ENCODE measurements at regions not wholly inside any gene's neighbourhood (a gene's known extent, or its start where the extent isn't known, plus 50 kb on each side); places are given as distances from the start of the nearest gene placed in this dataset.
A peak's percentile ranks its signal among the peaks of the same experiment; 100 is the strongest.

GRCh38 chr13:44210525-44210924, 163.1 kb upstream of the SERP2 start:
- H3K27me3 Mint-ChIP-seq (ENCODE audit: insufficient read depth) = peaks cover 22% of the 10 kb centered on the region
- Histone ChIP-seq H3K27ac (ENCODE audit: low read depth, low read length) (no peak overlapping the region), H3K4me3 (ENCODE audit: low read length) (no peak overlapping the region), H3K9me3 (ENCODE audit: control insufficient read depth, low read length) (peaks cover 6% of the 10 kb centered on the region), H3K36me3 (ENCODE audit: control insufficient read depth, insufficient read depth, low read length) (no peaks in the 10 kb centered on the region), H3K9ac (ENCODE audit: extremely low read depth, low read length, poor library complexity, severe bottlenecking) (no peak overlapping the region), H3K27me3 (ENCODE audit: control insufficient read depth, insufficient read depth, low read length, poor library complexity, severe bottlenecking) (peaks cover 42% of the 10 kb centered on the region), H3K4me1 (ENCODE audit: control insufficient read depth, insufficient read depth, low read length) (no peaks in the 10 kb centered on the region)
- H3K4me3 Mint-ChIP-seq = no peak overlapping the region
- H3K4me1 Mint-ChIP-seq = peaks cover 9% of the 10 kb centered on the region
- no peak for DNase-seq
- H3K27ac Mint-ChIP-seq = no peak overlapping the region
- TF ChIP-seq, protein P1, sequence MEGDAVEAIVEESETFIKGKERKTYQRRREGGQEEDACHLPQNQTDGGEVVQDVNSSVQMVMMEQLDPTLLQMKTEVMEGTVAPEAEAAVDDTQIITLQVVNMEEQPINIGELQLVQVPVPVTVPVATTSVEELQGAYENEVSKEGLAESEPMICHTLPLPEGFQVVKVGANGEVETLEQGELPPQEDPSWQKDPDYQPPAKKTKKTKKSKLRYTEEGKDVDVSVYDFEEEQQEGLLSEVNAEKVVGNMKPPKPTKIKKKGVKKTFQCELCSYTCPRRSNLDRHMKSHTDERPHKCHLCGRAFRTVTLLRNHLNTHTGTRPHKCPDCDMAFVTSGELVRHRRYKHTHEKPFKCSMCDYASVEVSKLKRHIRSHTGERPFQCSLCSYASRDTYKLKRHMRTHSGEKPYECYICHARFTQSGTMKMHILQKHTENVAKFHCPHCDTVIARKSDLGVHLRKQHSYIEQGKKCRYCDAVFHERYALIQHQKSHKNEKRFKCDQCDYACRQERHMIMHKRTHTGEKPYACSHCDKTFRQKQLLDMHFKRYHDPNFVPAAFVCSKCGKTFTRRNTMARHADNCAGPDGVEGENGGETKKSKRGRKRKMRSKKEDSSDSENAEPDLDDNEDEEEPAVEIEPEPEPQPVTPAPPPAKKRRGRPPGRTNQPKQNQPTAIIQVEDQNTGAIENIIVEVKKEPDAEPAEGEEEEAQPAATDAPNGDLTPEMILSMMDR (conservative IDR thresholded peaks at IDR 0.05) = no peak
- WGBS, 2 experiments (ENCODE audit: insufficient coverage in 1 of 2, insufficient read length in 1 of 2) = 94 to 100% methylated on average over 2 of the region's 2 CpGs
- peaks cover 8% of the 10 kb centered on the region for H3K9me3 Mint-ChIP-seq
- no peaks in the 10 kb centered on the region for H3K36me3 Mint-ChIP-seq (ENCODE audit: low read depth)

DNA sequence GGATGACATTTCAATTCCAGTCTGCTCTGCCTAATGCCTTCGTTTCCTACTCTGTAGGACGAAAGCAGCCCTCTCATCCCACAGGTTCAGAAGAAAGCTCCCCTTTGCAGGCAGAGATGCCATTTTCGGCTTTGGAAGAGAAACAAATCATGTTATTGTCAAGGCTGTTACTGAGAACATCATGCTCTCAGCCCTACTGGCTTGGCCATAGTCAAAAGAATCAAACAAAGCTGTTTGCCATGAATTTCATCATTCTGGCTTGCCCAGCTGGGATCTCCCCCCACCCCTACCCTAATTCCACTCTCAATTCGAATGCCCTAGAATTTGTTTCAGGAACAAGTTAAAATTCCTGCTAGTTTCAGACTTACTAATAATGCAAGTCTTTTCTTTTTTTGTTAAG, 162.3 kb upstream of the SERP2 start:
- H3K4me1 Mint-ChIP-seq = peaks cover 14% of the 10 kb centered on the region
- peak overlapping the region; percentile 27 for H3K27ac ChIP-seq (ENCODE audit: low read depth, low read length)
- no peak overlapping the region for H3K4me3 ChIP-seq (ENCODE audit: low read length)
- TF ChIP-seq, protein P1 (conservative IDR thresholded peaks at IDR 0.05) = no peak
- no peak for DNase-seq
- no peaks in the 10 kb centered on the region for H3K36me3 Mint-ChIP-seq (ENCODE audit: low read depth)
- H3K4me3 Mint-ChIP-seq = no peak overlapping the region
- peaks cover 50% of the 10 kb centered on the region for H3K27me3 ChIP-seq (ENCODE audit: control insufficient read depth, insufficient read depth, low read length, poor library complexity, severe bottlenecking)
- no peaks in the 10 kb centered on the region for H3K36me3 ChIP-seq (ENCODE audit: control insufficient read depth, insufficient read depth, low read length)
- H3K27me3 Mint-ChIP-seq (ENCODE audit: insufficient read depth) = peaks cover 28% of the 10 kb centered on the region
- H3K9ac ChIP-seq (ENCODE audit: extremely low read depth, low read length, poor library complexity, severe bottlenecking) = no peak overlapping the region
- H3K27ac Mint-ChIP-seq = no peak overlapping the region
- H3K9me3 Mint-ChIP-seq = peaks cover 4% of the 10 kb centered on the region
- no peaks in the 10 kb centered on the region for H3K9me3 ChIP-seq (ENCODE audit: control insufficient read depth, low read length)
- H3K4me1 ChIP-seq (ENCODE audit: control insufficient read depth, insufficient read depth, low read length) = no peaks in the 10 kb centered on the region
- WGBS, 2 experiments (ENCODE audit: insufficient coverage in 1 of 2, insufficient read length in 1 of 2) = 88 to 93% methylated on average over 3 to 4 of the region's 4 CpGs

DNA sequence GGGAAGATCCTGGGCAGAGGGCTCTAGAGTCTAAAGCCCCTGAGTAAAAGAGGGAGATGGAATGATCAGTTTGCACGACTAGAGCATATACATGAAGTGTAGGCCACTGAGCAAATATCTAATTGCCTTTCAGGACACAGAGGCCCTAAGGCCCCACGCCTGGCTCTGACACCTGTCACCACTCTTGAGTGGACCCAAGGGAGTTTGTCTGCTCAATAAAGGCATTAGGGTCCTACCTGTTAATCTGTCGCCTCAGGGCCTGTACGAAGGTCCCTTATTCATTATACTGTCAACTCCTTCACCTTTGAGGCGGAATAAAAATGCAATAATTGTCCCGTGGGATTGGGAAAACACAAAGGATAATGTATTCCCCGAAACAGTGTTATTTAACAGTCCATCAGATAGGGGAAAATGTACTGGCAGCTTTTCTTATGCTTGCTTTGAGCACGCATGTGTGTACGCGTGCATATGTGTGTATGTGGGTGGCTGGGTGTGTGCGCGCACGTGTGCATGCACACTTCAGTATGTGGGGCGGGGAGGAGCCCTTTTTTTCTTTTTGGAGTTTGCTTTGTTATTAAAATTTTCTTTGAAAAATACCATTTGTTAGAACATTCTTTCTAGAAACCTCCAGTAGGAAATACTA, 161.8 kb upstream of the SERP2 start:
- no peaks in the 10 kb centered on the region for H3K36me3 Mint-ChIP-seq (ENCODE audit: low read depth)
- Histone ChIP-seq H3K27me3 (ENCODE audit: control insufficient read depth, insufficient read depth, low read length, poor library complexity, severe bottlenecking) (peaks cover 55% of the 10 kb centered on the region), H3K9me3 (ENCODE audit: control insufficient read depth, low read length) (no peaks in the 10 kb centered on the region), H3K27ac (ENCODE audit: low read depth, low read length) (peak overlapping the region; percentile 27), H3K4me3 (ENCODE audit: low read length) (no peak overlapping the region), H3K9ac (ENCODE audit: extremely low read depth, low read length, poor library complexity, severe bottlenecking) (no peak overlapping the region), H3K36me3 (ENCODE audit: control insufficient read depth, insufficient read depth, low read length) (no peaks in the 10 kb centered on the region), H3K4me1 (ENCODE audit: control insufficient read depth, insufficient read depth, low read length) (no peaks in the 10 kb centered on the region)
- WGBS, 2 experiments (ENCODE audit: insufficient coverage in 1 of 2, insufficient read length in 1 of 2) = 88 to 91% methylated on average over 7 to 14 of the region's 14 CpGs
- no peak for DNase-seq
- H3K4me3 Mint-ChIP-seq = no peak overlapping the region
- TF ChIP-seq, protein P1 (conservative IDR thresholded peaks at IDR 0.05) = no peak
- H3K27ac Mint-ChIP-seq = no peak overlapping the region
- H3K27me3 Mint-ChIP-seq (ENCODE audit: insufficient read depth) = peaks cover 30% of the 10 kb centered on the region
- peaks cover 4% of the 10 kb centered on the region for H3K9me3 Mint-ChIP-seq
- peaks cover 14% of the 10 kb centered on the region for H3K4me1 Mint-ChIP-seq

Data from endodermal cell (in vitro differentiated cells).